DOHH2 (cell line): ENCODE measurements at regions not wholly inside any gene's neighbourhood (a gene's known extent, or its start where the extent isn't known, plus 50 kb on each side); places are given as distances from the start of the nearest gene placed in this dataset.

Source experiments
- H3F3A ChIP-seq: fragments of 200-600 bp; sonication (generic), shearing (Covaris generic); 2 replicates; pipeline ENCODE4 v1.6.0; 2016; ENCODE audit warnings: antibody characterized with exemption, mild to moderate bottlenecking; ENCODE audit not compliant: control insufficient read depth, insufficient read depth
- H3K27ac ChIP-seq: fragments of 200-600 bp; sonication (generic); 2 replicates; pipeline ENCODE4 v1.5.1; 2014; ENCODE audit warnings: low read depth, mild to moderate bottlenecking, low read length, moderate library complexity
- H3K27me3 ChIP-seq: fragments of 200-600 bp; sonication (generic); 2 replicates; pipeline ENCODE4 v1.6.1; 2014; ENCODE audit warnings: mild to moderate bottlenecking, low read length, mixed read lengths; ENCODE audit not compliant: control insufficient read depth
- H3K36me3 ChIP-seq: fragments of 200-600 bp; sonication (generic); 2 replicates; pipeline ENCODE4 v1.6.1; 2014; ENCODE audit warnings: mild to moderate bottlenecking, low read length, moderate library complexity, mixed read lengths; ENCODE audit not compliant: control insufficient read depth
- H3K4me1 ChIP-seq: fragments of 200-600 bp; sonication (generic); 2 replicates; pipeline ENCODE4 v1.6.1; 2014; ENCODE audit warnings: mild to moderate bottlenecking, low read length, mixed read lengths; ENCODE audit not compliant: control insufficient read depth
- H3K4me2 ChIP-seq: fragments of 200-600 bp; sonication (generic); 2 replicates; pipeline ENCODE4 v1.6.0; 2014; ENCODE audit warnings: mild to moderate bottlenecking, low read length, moderate library complexity
- H3K4me3 ChIP-seq: fragments of 200-600 bp; sonication (generic); 2 replicates; pipeline ENCODE4 v1.5.1; 2014; ENCODE audit warnings: mild to moderate bottlenecking, low read length, mixed read lengths
- H3K79me2 ChIP-seq: fragments of 200-600 bp; sonication (generic); 2 replicates; pipeline ENCODE4 v1.6.1; 2014; ENCODE audit warnings: mild to moderate bottlenecking, low read length, mixed read lengths; ENCODE audit not compliant: control insufficient read depth
- H3K9me2 ChIP-seq: fragments of 200-600 bp; sonication (generic); replicated peaks from 2 replicates; pipeline ENCODE4 v1.6.1; 2014; ENCODE audit warnings: mild to moderate bottlenecking, low read length, mixed read lengths; ENCODE audit not compliant: control insufficient read depth
- H3K9me3 ChIP-seq: fragments of 200-600 bp; sonication (generic); 2 replicates; pipeline ENCODE4 v1.6.1; 2014; ENCODE audit warnings: antibody characterized with exemption, low read length, mixed read lengths; ENCODE audit not compliant: control insufficient read depth, insufficient read depth
- H4K20me1 ChIP-seq: fragments of 200-600 bp; sonication (generic); 2 replicates; pipeline ENCODE4 v1.6.0; 2014; ENCODE audit warnings: low read depth, mild to moderate bottlenecking, antibody characterized with exemption, low read length, moderate library complexity; ENCODE audit not compliant: control insufficient read depth, insufficient read depth
- CTCF ChIP-seq: fragments of 200-600 bp; sonication (generic); IDR thresholded peaks from one replicate; pipeline ENCODE4 v1.5.1; 2014; ENCODE audit warnings: antibody characterized with exemption, mild to moderate bottlenecking, low read depth, low read length; ENCODE audit not compliant: poor library complexity, severe bottlenecking
- EZH2phosphoT487 ChIP-seq: fragments of 200-600 bp; sonication (generic); IDR thresholded peaks from 2 replicates; pipeline ENCODE4 v1.6.1; 2017; ENCODE audit warnings: borderline replicate concordance, mild to moderate bottlenecking, antibody characterized with exemption, low read length, moderate library complexity, mixed read lengths

GRCh38 chr1:67608661-67609576 is 76.1 kb upstream of the GADD45A start:
- Histone ChIP-seq H3K36me3 (no peaks in the 10 kb centered on the region), H3K79me2 (no peaks in the 10 kb centered on the region), H3K27me3 (peaks cover 6% of the 10 kb centered on the region; the same call in 1 of the 2 replicates), H3K4me1 (no peaks in the 10 kb centered on the region), H3K9me3 (no peaks in the 10 kb centered on the region), H3K9me2 (no peaks in the 10 kb centered on the region), H3K4me3 (no peak overlapping the region), H4K20me1 (no peaks in the 10 kb centered on the region), H3K27ac (no peak overlapping the region), H3F3A (no peaks in the 10 kb centered on the region), H3K4me2 (no peak overlapping the region)
- TF ChIP-seq EZH2phosphoT487 (no peak), CTCF (no peak)

- peaks cover 6% of the 10 kb centered on the region; the same call in 1 of the 2 replicates for H3K27me3 ChIP-seq
Measured at GRCh38 chr1:67609577-67610341, 75.2 kb upstream of the GADD45A start.

GRCh38 chr1:67610450-67610849 is 74.6 kb upstream of the GADD45A start:
- Histone ChIP-seq H3K9me2 (no peaks in the 10 kb centered on the region), H3K4me2 (no peak overlapping the region), H4K20me1 (no peaks in the 10 kb centered on the region), H3K79me2 (no peaks in the 10 kb centered on the region), H3K36me3 (no peaks in the 10 kb centered on the region), H3F3A (no peaks in the 10 kb centered on the region), H3K4me3 (no peak overlapping the region), H3K9me3 (no peaks in the 10 kb centered on the region), H3K27ac (no peak overlapping the region), H3K4me1 (no peaks in the 10 kb centered on the region), H3K27me3 (peaks cover 6% of the 10 kb centered on the region; the same call in 1 of the 2 replicates)
- TF ChIP-seq CTCF (no peak), EZH2phosphoT487 (no peak)

More at GRCh38 chr1:67609577-67610341, 75.2 kb upstream of the GADD45A start:
- no peaks in the 10 kb centered on the region for H3F3A ChIP-seq
- H4K20me1 ChIP-seq, result no peaks in the 10 kb centered on the region
- H3K27ac ChIP-seq, result no peak overlapping the region
- no peak overlapping the region for H3K4me3 ChIP-seq
- H3K36me3 ChIP-seq, result no peaks in the 10 kb centered on the region
- no peak overlapping the region for H3K4me2 ChIP-seq
- no peaks in the 10 kb centered on the region for H3K9me2 ChIP-seq
- H3K9me3 ChIP-seq, result no peaks in the 10 kb centered on the region
- no peaks in the 10 kb centered on the region for H3K4me1 ChIP-seq
- TF ChIP-seq EZH2phosphoT487 (no peak), CTCF (no peak)
- no peaks in the 10 kb centered on the region for H3K79me2 ChIP-seq
